Rectal smooth muscle tissue (tissue), 1 donor: ENCODE measurements at regions not wholly inside any gene's neighbourhood (a gene's known extent, or its start where the extent isn't known, plus 50 kb on each side); places are given as distances from the start of the nearest gene placed in this dataset.
"Not testable (repeated sequence)": the region's sequence is repeated elsewhere in the genome, so short reads cannot be mapped to it uniquely, and the experiment has no call there.

Source experiments
- H3K27ac ChIP-seq: one replicate; pipeline ENCODE4 v1.7.0; 2013; ENCODE audit warnings: low read depth, low read length, inconsistent platforms
- H3K27me3 ChIP-seq: one replicate; pipeline ENCODE4 v1.7.0; 2013; ENCODE audit warnings: low read length; ENCODE audit not compliant: control insufficient read depth, insufficient read depth
- H3K36me3 ChIP-seq: one replicate; pipeline ENCODE4 v1.7.0; 2013; ENCODE audit warnings: low read length; ENCODE audit not compliant: control insufficient read depth, insufficient read depth
- H3K4me1 ChIP-seq: one replicate; pipeline ENCODE4 v1.7.0; 2013; ENCODE audit warnings: low read length; ENCODE audit not compliant: control insufficient read depth, insufficient read depth
- H3K4me3 ChIP-seq: one replicate; pipeline ENCODE4 v1.7.0; 2013; ENCODE audit warnings: low read length
- H3K9ac ChIP-seq: one replicate; pipeline ENCODE4 v1.7.0; 2013; ENCODE audit warnings: low read length

GRCh38 chr5:174527916-174528540 lies 196.4 kb upstream of the MSX2 start:
- H3K27ac ChIP-seq: no peak overlapping the region
- no peaks in the 10 kb centered on the region for H3K27me3 ChIP-seq
- no peak overlapping the region for H3K4me3 ChIP-seq
- H3K36me3 ChIP-seq: no peaks in the 10 kb centered on the region
- H3K4me1 ChIP-seq: no peaks in the 10 kb centered on the region
- H3K9ac ChIP-seq: no peak overlapping the region

GRCh38 chr5:174528821-174529544 lies 195.4 kb upstream of the MSX2 start:
- no peak overlapping the region for H3K27ac ChIP-seq
- H3K4me1 ChIP-seq: no peaks in the 10 kb centered on the region
- no peaks in the 10 kb centered on the region for H3K27me3 ChIP-seq
- no peaks in the 10 kb centered on the region for H3K36me3 ChIP-seq
- no peak overlapping the region for H3K9ac ChIP-seq
- no peak overlapping the region for H3K4me3 ChIP-seq

- Histone ChIP-seq H3K36me3 (no peaks in the 10 kb centered on the region), H3K27ac (no peak overlapping the region), H3K4me1 (no peaks in the 10 kb centered on the region), H3K4me3 (no peak overlapping the region), H3K9ac (no peak overlapping the region), H3K27me3 (no peaks in the 10 kb centered on the region)
These were observed 194.3 kb upstream of the MSX2 start for GRCh38 chr5:174529925-174530681.

GRCh38 chr5:174531782-174532191 lies 192.6 kb upstream of the MSX2 start:
- H3K9ac ChIP-seq: no peak overlapping the region
- H3K27me3 ChIP-seq: no peaks in the 10 kb centered on the region
- H3K4me1 ChIP-seq: no peaks in the 10 kb centered on the region
- no peaks in the 10 kb centered on the region for H3K36me3 ChIP-seq
- no peak overlapping the region for H3K27ac ChIP-seq
- no peak overlapping the region for H3K4me3 ChIP-seq

GRCh38 chr5:174532455-174533453 lies 191.6 kb upstream of the MSX2 start:
- Histone ChIP-seq H3K27ac (no peak overlapping the region), H3K27me3 (no peaks in the 10 kb centered on the region), H3K36me3 (no peaks in the 10 kb centered on the region), H3K9ac (no peak overlapping the region), H3K4me1 (no peaks in the 10 kb centered on the region), H3K4me3 (no peak overlapping the region)

- H3K4me1 ChIP-seq: no peaks in the 10 kb centered on the region
- no peak overlapping the region for H3K4me3 ChIP-seq
- no peak overlapping the region for H3K27ac ChIP-seq
- H3K36me3 ChIP-seq: no peaks in the 10 kb centered on the region
- H3K27me3 ChIP-seq: no peaks in the 10 kb centered on the region
- no peak overlapping the region for H3K9ac ChIP-seq
These were observed 190.6 kb upstream of the MSX2 start for GRCh38 chr5:174533751-174534241.

GRCh38 chr5:174535669-174536068 lies 188.7 kb upstream of the MSX2 start:
- Histone ChIP-seq H3K9ac (no peak overlapping the region), H3K36me3 (no peaks in the 10 kb centered on the region), H3K27me3 (no peaks in the 10 kb centered on the region), H3K4me1 (no peaks in the 10 kb centered on the region), H3K4me3 (no peak overlapping the region), H3K27ac (no peak overlapping the region)

GRCh38 chr5:174539823-174540222 lies 184.6 kb upstream of the MSX2 start:
- H3K9ac ChIP-seq, H3K4me1 ChIP-seq, H3K27ac ChIP-seq, H3K36me3 ChIP-seq, H3K27me3 ChIP-seq, H3K4me3 ChIP-seq: not testable (repeated sequence)

GRCh38 chr5:174542037-174542436 lies 182.3 kb upstream of the MSX2 start:
- Histone ChIP-seq H3K4me1 (no peaks in the 10 kb centered on the region), H3K9ac (no peak overlapping the region), H3K4me3 (no peak overlapping the region), H3K27ac (no peak overlapping the region), H3K36me3 (no peaks in the 10 kb centered on the region), H3K27me3 (no peaks in the 10 kb centered on the region)

GRCh38 chr5:174542471-174542870 lies 181.9 kb upstream of the MSX2 start:
- no peak overlapping the region for H3K9ac ChIP-seq
- H3K27ac ChIP-seq: no peak overlapping the region
- H3K27me3 ChIP-seq: no peaks in the 10 kb centered on the region
- H3K4me1 ChIP-seq: no peaks in the 10 kb centered on the region
- no peak overlapping the region for H3K4me3 ChIP-seq
- H3K36me3 ChIP-seq: no peaks in the 10 kb centered on the region

- Histone ChIP-seq H3K4me1 (no peaks in the 10 kb centered on the region), H3K27ac (no peak overlapping the region), H3K27me3 (no peaks in the 10 kb centered on the region), H3K36me3 (no peaks in the 10 kb centered on the region), H3K4me3 (no peak overlapping the region), H3K9ac (no peak overlapping the region)
These were observed 178.5 kb upstream of the MSX2 start for GRCh38 chr5:174545926-174546325.

- H3K27ac ChIP-seq: no peak overlapping the region
- H3K4me1 ChIP-seq: no peaks in the 10 kb centered on the region
- H3K4me3 ChIP-seq: no peak overlapping the region
- H3K27me3 ChIP-seq: no peaks in the 10 kb centered on the region
- no peaks in the 10 kb centered on the region for H3K36me3 ChIP-seq
- no peak overlapping the region for H3K9ac ChIP-seq
These were observed 176.6 kb upstream of the MSX2 start for GRCh38 chr5:174547814-174548213.
